HuH-7 (cell line): ENCODE measurements at regions not wholly inside any gene's neighbourhood (a gene's known extent, or its start where the extent isn't known, plus 50 kb on each side); places are given as distances from the start of the nearest gene placed in this dataset.
"Not testable (repeated sequence)": the region's sequence is repeated elsewhere in the genome, so short reads cannot be mapped to it uniquely, and the experiment has no call there.

ENCODE experiments used
- DNase-seq: peaks from one replicate; pipeline ENCODE4 v3.0.0; 2011; ENCODE audit warnings: low spot score

- no peak for DNase-seq
Measured at GRCh38 chr2:176851889-176852483, 360.6 kb upstream of the HNRNPA3 start.

DNA sequence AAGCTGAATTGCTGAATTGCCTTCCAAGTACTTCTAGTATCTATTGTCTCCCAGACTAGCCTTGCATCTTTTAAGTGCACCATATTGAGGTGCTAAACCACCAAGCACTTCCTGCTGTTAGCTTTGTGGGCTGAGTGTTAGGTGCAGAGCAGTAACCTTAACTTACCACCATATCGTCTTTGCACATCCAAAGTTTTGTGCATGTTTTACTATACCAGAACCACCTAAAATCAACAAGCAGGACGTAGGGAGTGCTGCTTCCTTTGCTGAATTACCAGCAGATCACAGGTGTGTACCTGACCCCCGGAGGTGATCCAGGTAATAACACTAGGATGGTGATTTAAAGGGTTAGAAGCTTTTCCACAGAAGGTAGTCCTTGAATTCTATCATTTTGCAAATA is 359.9 kb upstream of the HNRNPA3 start:
- no peak for DNase-seq

DNA sequence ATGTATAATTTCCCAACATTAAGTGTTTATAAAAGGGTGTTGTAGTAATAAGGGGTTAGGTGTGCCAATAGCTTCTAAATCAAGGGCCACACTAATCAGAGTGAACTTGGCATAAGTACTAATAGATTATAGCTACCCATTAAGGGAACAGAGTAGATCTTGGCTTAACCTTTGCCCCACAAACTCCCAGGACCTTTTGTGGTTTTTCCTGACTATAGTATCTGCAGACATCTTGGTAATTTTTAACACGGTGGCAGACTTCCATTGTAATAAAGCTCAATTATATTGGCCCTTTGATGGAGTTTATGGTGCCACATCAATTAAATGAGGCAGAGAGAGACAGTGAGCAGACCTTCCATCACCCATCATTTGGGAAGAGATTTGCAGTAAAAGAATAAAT is 358.5 kb upstream of the HNRNPA3 start:
- no peak for DNase-seq

DNA sequence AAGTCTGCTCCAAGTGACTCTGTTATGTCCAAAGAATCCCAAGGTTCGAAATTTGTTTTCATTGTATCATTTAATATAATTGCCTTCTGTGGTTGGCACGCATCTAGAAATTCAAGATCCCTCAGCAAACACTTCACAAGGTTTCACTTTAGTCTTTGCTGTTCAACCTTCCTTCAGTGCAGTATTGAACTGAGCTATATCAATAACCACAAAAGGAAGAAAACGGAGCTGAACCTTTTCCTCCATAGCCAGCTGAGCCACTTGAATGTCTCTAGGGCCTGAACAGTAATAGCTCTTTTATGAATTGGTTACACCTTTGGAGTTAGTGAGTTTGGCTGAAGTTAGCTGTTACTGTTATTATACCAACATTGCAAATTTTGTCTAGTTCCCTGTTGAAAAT is 357.7 kb upstream of the HNRNPA3 start:
- DNase-seq: no peak

GRCh38 chr2:176856683-176857082 is 355.9 kb upstream of the HNRNPA3 start:
- no peak for DNase-seq

DNA sequence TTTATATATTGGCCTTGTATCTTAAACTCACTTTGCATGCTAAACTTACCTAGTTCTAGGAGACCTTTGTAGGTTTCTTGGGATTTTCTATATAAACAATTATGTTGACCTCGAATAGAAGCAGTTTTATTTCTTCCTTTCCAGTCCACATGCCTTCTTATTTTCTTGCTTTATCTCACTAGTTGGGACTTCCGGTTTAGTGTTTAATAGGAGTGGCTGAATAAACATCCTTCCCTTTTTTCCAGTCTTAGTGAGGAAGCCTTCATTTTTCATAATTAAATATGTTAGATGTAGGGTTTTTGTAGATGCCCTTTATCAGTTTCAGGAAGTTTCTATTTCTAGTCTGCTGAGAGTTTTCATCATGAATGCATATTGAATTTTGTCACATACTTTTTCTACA is 347.3 kb upstream of the HNRNPA3 start:
- no peak for DNase-seq

DNA sequence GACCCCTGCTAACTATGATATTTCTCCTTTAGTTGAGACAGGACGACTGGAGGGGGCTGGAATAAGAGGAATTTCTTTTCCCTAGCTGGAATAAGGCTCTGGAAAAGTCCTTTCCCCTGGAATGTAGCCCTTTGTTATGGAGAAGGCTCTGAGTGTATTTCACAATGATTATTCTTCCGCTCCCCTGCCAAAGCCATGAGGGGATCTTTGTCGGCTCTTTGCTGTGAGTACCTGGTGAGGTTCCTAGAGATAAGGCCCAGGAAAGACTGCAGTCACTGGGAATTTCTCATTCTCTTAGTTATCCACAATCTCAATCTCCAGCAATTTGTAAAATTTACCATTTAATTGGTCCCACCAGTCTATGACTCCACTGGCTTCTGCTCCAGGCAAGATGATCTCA is 340.2 kb upstream of the HNRNPA3 start:
- no peak for DNase-seq

DNA sequence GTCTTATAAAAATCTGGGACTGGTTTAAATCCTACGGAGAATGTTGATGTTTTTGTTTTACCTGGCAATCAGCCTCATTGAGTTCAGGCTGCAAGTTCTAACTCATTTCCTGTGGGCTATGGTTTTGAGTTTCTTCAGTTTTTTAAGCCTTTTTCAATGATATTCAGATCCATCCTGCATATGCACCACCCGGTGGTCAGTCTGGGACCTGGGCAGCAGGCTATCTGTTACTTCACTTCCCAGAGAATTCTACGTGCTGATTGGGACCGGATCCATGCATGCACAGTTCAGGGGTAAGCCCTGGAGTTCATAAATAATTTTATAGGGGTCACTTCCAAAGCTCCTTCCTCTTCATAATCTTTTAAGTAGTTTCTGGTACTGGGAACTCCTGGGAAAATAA is 339.2 kb upstream of the HNRNPA3 start:
- no peak for DNase-seq

- no peak for DNase-seq
Measured at GRCh38 chr2:176876493-176877103, 336.0 kb upstream of the HNRNPA3 start.

GRCh38 chr2:176879426-176879995 is 333.1 kb upstream of the HNRNPA3 start:
- no peak for DNase-seq

GRCh38 chr2:176882045-176882444 is 330.5 kb upstream of the HNRNPA3 start:
- not testable (repeated sequence) for DNase-seq

DNA sequence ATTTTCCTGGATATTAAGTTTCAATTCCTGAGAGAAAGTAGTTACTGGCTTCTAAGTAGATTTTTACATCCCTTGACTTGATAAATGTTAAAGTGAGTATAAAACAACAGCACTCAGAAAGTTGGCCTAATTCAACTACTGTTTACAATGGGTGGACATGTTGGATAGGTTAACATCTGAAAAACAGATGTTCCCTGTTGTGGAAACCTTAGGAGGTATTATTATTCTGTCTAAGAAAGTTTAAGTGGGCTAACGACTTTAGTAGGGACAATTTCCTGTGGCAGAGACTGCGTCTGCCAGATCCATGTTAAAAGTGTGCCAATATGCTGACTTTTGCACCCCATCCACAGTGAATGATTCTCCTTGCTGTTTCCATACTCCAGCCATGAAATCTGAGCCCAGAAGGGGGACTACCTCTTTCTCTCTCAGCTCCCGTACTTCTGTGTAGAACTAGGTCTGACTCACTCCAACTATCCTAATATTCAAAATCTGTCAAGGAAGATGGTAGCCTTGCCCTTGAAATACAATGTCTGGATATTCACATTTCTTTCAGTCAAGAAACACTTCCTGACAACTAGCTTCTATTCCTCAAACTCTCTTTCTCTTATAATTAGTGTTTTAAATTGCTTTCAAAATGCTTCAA is 327.5 kb upstream of the HNRNPA3 start:
- DNase-seq: no peak

- DNase-seq: no peak
Measured at GRCh38 chr2:176885661-176886060, 326.9 kb upstream of the HNRNPA3 start.

- no peak for DNase-seq
Measured at GRCh38 chr2:176891105-176891504, 321.5 kb upstream of the HNRNPA3 start.

DNA sequence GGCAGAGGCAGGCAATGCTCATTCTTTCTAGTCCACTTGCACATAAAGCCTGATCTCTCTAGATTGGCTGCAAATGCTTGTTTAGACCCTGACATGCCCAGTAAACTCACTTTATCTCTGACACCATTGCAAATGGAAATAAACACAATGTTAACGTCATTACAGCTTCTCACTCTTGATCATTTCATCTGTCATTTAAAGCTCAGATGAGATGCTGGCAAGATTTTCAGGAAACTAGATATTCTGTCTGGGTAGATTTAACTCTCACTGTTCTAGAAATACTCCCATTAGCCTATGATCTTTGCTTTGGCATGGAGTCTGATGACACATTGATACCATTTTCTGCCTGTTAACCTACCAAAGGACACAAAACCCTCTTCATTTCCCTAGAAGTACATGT is 320.7 kb upstream of the HNRNPA3 start:
- DNase-seq: no peak

DNA sequence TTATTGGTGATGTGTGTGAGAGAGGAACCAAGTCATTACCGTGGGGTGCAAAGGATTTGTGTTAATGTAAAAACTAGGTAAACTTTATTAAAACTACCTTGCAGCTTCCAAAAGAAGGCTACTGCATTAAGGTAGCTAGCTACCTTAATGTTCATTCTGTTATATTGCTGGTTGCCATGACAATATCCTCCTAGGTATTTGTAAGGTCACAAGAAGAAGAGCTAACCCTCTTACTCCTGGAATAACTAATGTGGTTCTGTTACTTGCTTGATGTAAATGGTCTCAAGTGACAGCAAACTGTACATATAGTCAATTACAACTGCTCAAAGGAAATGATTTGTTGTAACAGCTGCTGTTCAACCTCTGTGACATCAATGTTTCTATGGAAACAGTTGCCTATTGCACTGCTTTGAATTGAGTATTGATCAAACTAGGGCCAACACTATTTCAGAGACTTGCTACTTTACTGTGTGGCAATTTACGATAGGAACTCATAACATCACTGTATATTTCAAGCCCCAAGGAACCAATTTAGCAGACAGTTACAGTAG is 319.8 kb upstream of the HNRNPA3 start:
- no peak for DNase-seq

DNA sequence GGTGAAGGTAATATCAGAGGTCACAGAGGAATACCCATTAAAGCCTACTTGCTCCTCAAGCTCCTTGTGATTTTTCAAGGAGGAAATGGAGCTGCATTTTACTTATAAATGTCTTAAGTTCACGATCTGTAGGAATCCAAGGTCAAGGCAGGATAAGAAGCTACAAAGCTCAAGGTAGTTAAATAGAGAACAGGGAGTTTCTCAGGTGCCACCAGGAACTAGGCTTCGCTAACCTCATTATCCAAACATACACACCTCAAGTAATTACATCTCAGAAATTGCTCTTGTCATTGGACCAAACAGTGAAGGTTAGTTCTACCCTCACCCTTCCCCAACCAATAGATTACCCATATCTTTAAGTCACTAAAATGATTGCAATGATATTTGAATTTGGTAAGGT is 317.4 kb upstream of the HNRNPA3 start:
- no peak for DNase-seq

DNA sequence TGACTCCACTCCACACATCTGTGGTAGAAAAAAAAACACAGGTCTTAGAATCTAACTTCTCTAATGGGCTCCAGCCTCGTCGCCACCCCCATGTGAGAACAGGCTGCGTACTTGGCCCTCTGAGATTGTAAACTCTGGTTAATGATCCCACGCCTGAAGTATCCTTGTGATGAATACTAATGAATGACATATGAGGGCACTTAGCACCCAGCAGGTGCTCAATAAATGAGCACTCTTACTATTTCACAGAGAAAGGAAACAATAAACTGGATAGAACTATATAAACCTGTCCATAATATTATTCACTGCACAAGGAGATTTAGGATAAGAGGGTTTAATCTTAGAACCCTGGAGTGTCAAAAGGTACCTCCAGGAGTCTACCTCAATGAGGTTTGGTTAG is 310.1 kb upstream of the HNRNPA3 start:
- no peak for DNase-seq

DNA sequence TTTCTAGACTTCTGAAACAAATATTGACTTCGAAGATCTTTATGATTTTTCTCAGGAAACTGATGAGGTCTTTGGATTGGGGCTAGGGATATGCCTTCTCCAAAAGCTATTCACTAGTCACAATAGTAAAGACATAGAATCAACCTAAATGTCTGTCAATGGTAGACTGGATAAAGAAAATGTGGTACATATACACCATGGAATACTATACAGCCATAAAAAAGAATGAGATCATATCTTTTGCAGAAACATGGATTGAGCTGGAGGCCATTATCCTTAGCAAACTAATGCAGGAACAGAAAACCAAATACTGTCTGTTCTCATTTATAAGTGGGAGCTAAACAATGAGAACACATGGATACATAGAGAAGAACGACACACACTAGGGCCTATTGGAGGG is 308.5 kb upstream of the HNRNPA3 start:
- DNase-seq: not testable (repeated sequence)

GRCh38 chr2:176907341-176907740 is 305.3 kb upstream of the HNRNPA3 start:
- no peak for DNase-seq

- DNase-seq: no peak
Measured at GRCh38 chr2:176910828-176911227, 301.8 kb upstream of the HNRNPA3 start.

DNA sequence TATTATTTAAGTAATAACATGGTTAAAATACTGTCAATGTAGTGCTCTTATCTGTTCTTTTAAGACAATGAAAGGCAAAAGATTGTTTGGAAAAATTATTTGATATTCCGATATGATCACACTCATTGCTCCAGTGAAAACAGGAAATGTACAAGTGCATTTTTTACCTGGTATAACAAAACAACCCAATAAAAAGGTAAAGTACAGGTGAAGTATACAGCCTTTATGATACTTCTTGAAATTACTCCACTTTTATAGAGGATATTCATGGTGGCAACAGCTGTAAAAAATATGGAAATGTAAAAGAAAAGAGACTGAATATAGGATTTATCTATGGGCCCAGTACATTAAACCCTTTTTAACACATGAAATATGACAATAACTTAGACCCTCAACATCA is 298.6 kb upstream of the HNRNPA3 start:
- DNase-seq: no peak

GRCh38 chr2:176914371-176914770 is 298.2 kb upstream of the HNRNPA3 start:
- no peak for DNase-seq
